Activated naive CD8-positive, alpha-beta T cell treated with anti-CD3 and anti-CD28 coated beads for 36 hours (primary cell): ENCODE measurements at regions not wholly inside any gene's neighbourhood (a gene's known extent, or its start where the extent isn't known, plus 50 kb on each side); places are given as distances from the start of the nearest gene placed in this dataset.
"Not testable (repeated sequence)": the region's sequence is repeated elsewhere in the genome, so short reads cannot be mapped to it uniquely, and the experiment has no call there.

Source experiments
- DNase-seq: peaks from one replicate; pipeline ENCODE4 v3.0.0; 2021
- H3K27ac Mint-ChIP-seq: one replicate; pipeline ENCODE4 v1.8.0; 2022; ENCODE audit warnings: mild to moderate bottlenecking, moderate library complexity, mixed read lengths
- H3K27me3 Mint-ChIP-seq: one replicate; pipeline ENCODE4 v1.8.0; 2022; ENCODE audit warnings: mild to moderate bottlenecking, mixed read lengths
- H3K36me3 Mint-ChIP-seq: one replicate; pipeline ENCODE4 v1.8.0; 2021; ENCODE audit warnings: mild to moderate bottlenecking, mixed read lengths
- H3K4me1 Mint-ChIP-seq: one replicate; pipeline ENCODE4 v1.8.0; 2021; ENCODE audit warnings: mixed read lengths
- H3K4me3 Mint-ChIP-seq: one replicate; pipeline ENCODE4 v1.8.0; 2022; ENCODE audit warnings: mild to moderate bottlenecking, moderate library complexity, mixed read lengths
- H3K9me3 Mint-ChIP-seq: one replicate; pipeline ENCODE4 v1.8.0; 2022; ENCODE audit warnings: mixed read lengths

- DNase-seq, result no peak
- no peak overlapping the region for H3K4me3 Mint-ChIP-seq
- H3K4me1 Mint-ChIP-seq, result no peaks in the 10 kb centered on the region
- H3K27ac Mint-ChIP-seq, result no peak overlapping the region
- no peaks in the 10 kb centered on the region for H3K27me3 Mint-ChIP-seq
- no peaks in the 10 kb centered on the region for H3K9me3 Mint-ChIP-seq
- H3K36me3 Mint-ChIP-seq, result no peaks in the 10 kb centered on the region
Observed at GRCh38 chrX:121851033-121851432, 803.6 kb downstream of the GLUD2 start.

- Mint-ChIP-seq H3K27me3 (no peaks in the 10 kb centered on the region), H3K36me3 (no peaks in the 10 kb centered on the region), H3K4me3 (no peak overlapping the region), H3K27ac (no peak overlapping the region), H3K9me3 (no peaks in the 10 kb centered on the region), H3K4me1 (no peaks in the 10 kb centered on the region)
- DNase-seq, result no peak
Observed at GRCh38 chrX:121853762-121854613, 806.6 kb downstream of the GLUD2 start.

GRCh38 chrX:121854614-121854911 lies 807.2 kb downstream of the GLUD2 start:
- Mint-ChIP-seq H3K4me3 (no peak overlapping the region), H3K9me3 (no peaks in the 10 kb centered on the region), H3K27ac (no peak overlapping the region), H3K27me3 (no peaks in the 10 kb centered on the region), H3K4me1 (no peaks in the 10 kb centered on the region), H3K36me3 (no peaks in the 10 kb centered on the region)
- DNase-seq, result no peak

- DNase-seq, result no peak
- Mint-ChIP-seq H3K4me1 (no peaks in the 10 kb centered on the region), H3K9me3 (no peaks in the 10 kb centered on the region), H3K27me3 (no peaks in the 10 kb centered on the region), H3K4me3 (no peak overlapping the region), H3K27ac (no peak overlapping the region), H3K36me3 (no peaks in the 10 kb centered on the region)
Observed at GRCh38 chrX:121858867-121859647, 811.6 kb downstream of the GLUD2 start.

GRCh38 chrX:121863976-121864375 lies 816.6 kb downstream of the GLUD2 start:
- DNase-seq, result no peak
- H3K27me3 Mint-ChIP-seq, result no peaks in the 10 kb centered on the region
- no peak overlapping the region for H3K27ac Mint-ChIP-seq
- H3K4me1 Mint-ChIP-seq, result no peaks in the 10 kb centered on the region
- no peaks in the 10 kb centered on the region for H3K36me3 Mint-ChIP-seq
- H3K4me3 Mint-ChIP-seq, result no peak overlapping the region
- H3K9me3 Mint-ChIP-seq, result no peaks in the 10 kb centered on the region

- Mint-ChIP-seq H3K36me3 (no peaks in the 10 kb centered on the region), H3K4me1 (no peaks in the 10 kb centered on the region), H3K27me3 (no peaks in the 10 kb centered on the region), H3K9me3 (no peaks in the 10 kb centered on the region), H3K4me3 (no peak overlapping the region), H3K27ac (no peak overlapping the region)
- no peak for DNase-seq
Observed at GRCh38 chrX:121864561-121864960, 817.2 kb downstream of the GLUD2 start.

- no peak overlapping the region for H3K27ac Mint-ChIP-seq
- H3K9me3 Mint-ChIP-seq, result no peaks in the 10 kb centered on the region
- H3K4me3 Mint-ChIP-seq, result no peak overlapping the region
- no peaks in the 10 kb centered on the region for H3K36me3 Mint-ChIP-seq
- H3K27me3 Mint-ChIP-seq, result no peaks in the 10 kb centered on the region
- no peak for DNase-seq
- H3K4me1 Mint-ChIP-seq, result no peaks in the 10 kb centered on the region
Observed at GRCh38 chrX:121869876-121870477, 822.6 kb downstream of the GLUD2 start.

GRCh38 chrX:121871122-121871521 lies 823.7 kb downstream of the GLUD2 start:
- no peaks in the 10 kb centered on the region for H3K9me3 Mint-ChIP-seq
- H3K27me3 Mint-ChIP-seq, result no peaks in the 10 kb centered on the region
- H3K27ac Mint-ChIP-seq, result no peak overlapping the region
- no peak overlapping the region for H3K4me3 Mint-ChIP-seq
- no peaks in the 10 kb centered on the region for H3K4me1 Mint-ChIP-seq
- no peaks in the 10 kb centered on the region for H3K36me3 Mint-ChIP-seq
- no peak for DNase-seq

- H3K4me1 Mint-ChIP-seq, result no peaks in the 10 kb centered on the region
- H3K4me3 Mint-ChIP-seq, result no peak overlapping the region
- H3K36me3 Mint-ChIP-seq, result peaks cover 1% of the 10 kb centered on the region
- H3K9me3 Mint-ChIP-seq, result no peaks in the 10 kb centered on the region
- H3K27me3 Mint-ChIP-seq, result no peaks in the 10 kb centered on the region
- H3K27ac Mint-ChIP-seq, result no peak overlapping the region
- no peak for DNase-seq
Observed at GRCh38 chrX:121876305-121876704, 828.9 kb downstream of the GLUD2 start.

GRCh38 chrX:121877337-121877736 lies 829.9 kb downstream of the GLUD2 start:
- DNase-seq, H3K27ac Mint-ChIP-seq, H3K36me3 Mint-ChIP-seq, H3K4me3 Mint-ChIP-seq, H3K4me1 Mint-ChIP-seq, H3K27me3 Mint-ChIP-seq, H3K9me3 Mint-ChIP-seq: not testable (repeated sequence)

GRCh38 chrX:121886557-121886956 lies 839.1 kb downstream of the GLUD2 start:
- H3K27me3 Mint-ChIP-seq, result no peaks in the 10 kb centered on the region
- H3K36me3 Mint-ChIP-seq, result no peaks in the 10 kb centered on the region
- H3K27ac Mint-ChIP-seq, result no peak overlapping the region
- no peak overlapping the region for H3K4me3 Mint-ChIP-seq
- no peak for DNase-seq
- H3K4me1 Mint-ChIP-seq, result no peaks in the 10 kb centered on the region
- H3K9me3 Mint-ChIP-seq, result no peaks in the 10 kb centered on the region

- no peaks in the 10 kb centered on the region for H3K9me3 Mint-ChIP-seq
- H3K4me3 Mint-ChIP-seq, result no peak overlapping the region
- no peaks in the 10 kb centered on the region for H3K36me3 Mint-ChIP-seq
- H3K27ac Mint-ChIP-seq, result no peak overlapping the region
- no peak for DNase-seq
- no peaks in the 10 kb centered on the region for H3K27me3 Mint-ChIP-seq
- no peaks in the 10 kb centered on the region for H3K4me1 Mint-ChIP-seq
Observed at GRCh38 chrX:121894756-121895155, 847.3 kb downstream of the GLUD2 start.

GRCh38 chrX:121902463-121902862 lies 855.1 kb downstream of the GLUD2 start:
- Mint-ChIP-seq H3K27me3 (no peaks in the 10 kb centered on the region), H3K4me1 (no peaks in the 10 kb centered on the region), H3K9me3 (no peaks in the 10 kb centered on the region), H3K4me3 (no peak overlapping the region), H3K27ac (no peak overlapping the region), H3K36me3 (no peaks in the 10 kb centered on the region)
- DNase-seq, result no peak

- Mint-ChIP-seq H3K27ac (no peak overlapping the region), H3K36me3 (no peaks in the 10 kb centered on the region), H3K9me3 (no peaks in the 10 kb centered on the region), H3K27me3 (no peaks in the 10 kb centered on the region), H3K4me1 (no peaks in the 10 kb centered on the region), H3K4me3 (no peak overlapping the region)
- DNase-seq, result no peak
Observed at GRCh38 chrX:121903961-121904360, 856.6 kb downstream of the GLUD2 start.

- DNase-seq, result no peak
- H3K27ac Mint-ChIP-seq, result no peak overlapping the region
- H3K36me3 Mint-ChIP-seq, result no peaks in the 10 kb centered on the region
- no peaks in the 10 kb centered on the region for H3K9me3 Mint-ChIP-seq
- no peaks in the 10 kb centered on the region for H3K27me3 Mint-ChIP-seq
- no peak overlapping the region for H3K4me3 Mint-ChIP-seq
- H3K4me1 Mint-ChIP-seq, result no peaks in the 10 kb centered on the region
Observed at GRCh38 chrX:121921258-121921657, 873.8 kb downstream of the GLUD2 start.
